Osteocyte (in vitro differentiated cells): ENCODE measurements at regions not wholly inside any gene's neighbourhood (a gene's known extent, or its start where the extent isn't known, plus 50 kb on each side); places are given as distances from the start of the nearest gene placed in this dataset.

Source experiments
- DNase-seq: peaks from one replicate; pipeline ENCODE4 v3.0.0; 2021; ENCODE audit warnings: mixed read lengths; ENCODE audit not compliant: unreplicated experiment; ENCODE audit errors: extremely low spot score
- H3K27ac Mint-ChIP-seq: one replicate; pipeline ENCODE4 v1.8.0; 2021; ENCODE audit warnings: mild to moderate bottlenecking, mixed read lengths; ENCODE audit not compliant: unreplicated experiment
- H3K27me3 Mint-ChIP-seq: one replicate; pipeline ENCODE4 v1.8.0; 2021; ENCODE audit warnings: mixed read lengths; ENCODE audit not compliant: unreplicated experiment
- H3K36me3 Mint-ChIP-seq: one replicate; pipeline ENCODE4 v1.8.0; 2021; ENCODE audit warnings: mixed read lengths; ENCODE audit not compliant: unreplicated experiment
- H3K4me1 Mint-ChIP-seq: one replicate; pipeline ENCODE4 v1.8.0; 2021; ENCODE audit warnings: mixed read lengths; ENCODE audit not compliant: unreplicated experiment
- H3K4me3 Mint-ChIP-seq: one replicate; pipeline ENCODE4 v1.8.0; 2021; ENCODE audit warnings: mild to moderate bottlenecking, moderate library complexity, mixed read lengths; ENCODE audit not compliant: unreplicated experiment
- H3K9me3 Mint-ChIP-seq: one replicate; pipeline ENCODE4 v1.8.0; 2021; ENCODE audit warnings: mixed read lengths; ENCODE audit not compliant: unreplicated experiment
- CTCF ChIP-seq: fragments of 200-600 bp; sonication (generic); IDR thresholded peaks from 2 replicates; pipeline ENCODE4 v1.5.0; 2021; ENCODE audit warnings: antibody characterized with exemption, mild to moderate bottlenecking, moderate library complexity

GRCh38 chr7:86202833-86203232, 440.9 kb upstream of the GRM3 start:
- H3K4me1 Mint-ChIP-seq = no peaks in the 10 kb centered on the region
- H3K9me3 Mint-ChIP-seq = peaks cover 4% of the 10 kb centered on the region
- H3K4me3 Mint-ChIP-seq = no peak overlapping the region
- no peaks in the 10 kb centered on the region for H3K36me3 Mint-ChIP-seq
- no peak for DNase-seq
- TF ChIP-seq CTCF = no peak
- no peaks in the 10 kb centered on the region for H3K27me3 Mint-ChIP-seq
- no peak overlapping the region for H3K27ac Mint-ChIP-seq

GRCh38 chr7:86201767-86202166, 441.9 kb upstream of the GRM3 start:
- DNase-seq = no peak
- H3K9me3 Mint-ChIP-seq = peaks cover 4% of the 10 kb centered on the region
- no peak overlapping the region for H3K27ac Mint-ChIP-seq
- no peaks in the 10 kb centered on the region for H3K4me1 Mint-ChIP-seq
- no peak for TF ChIP-seq CTCF
- H3K27me3 Mint-ChIP-seq = no peaks in the 10 kb centered on the region
- no peak overlapping the region for H3K4me3 Mint-ChIP-seq
- no peaks in the 10 kb centered on the region for H3K36me3 Mint-ChIP-seq

- no peaks in the 10 kb centered on the region for H3K36me3 Mint-ChIP-seq
- peaks cover 13% of the 10 kb centered on the region for H3K9me3 Mint-ChIP-seq
Measured at GRCh38 chr7:86199881-86200614, 443.7 kb upstream of the GRM3 start.

GRCh38 chr7:86190351-86190750, 453.4 kb upstream of the GRM3 start:
- Mint-ChIP-seq H3K27ac (no peak overlapping the region), H3K4me3 (no peak overlapping the region), H3K36me3 (no peaks in the 10 kb centered on the region), H3K27me3 (peaks cover 5% of the 10 kb centered on the region), H3K9me3 (peaks cover under 1% of the 10 kb centered on the region), H3K4me1 (no peaks in the 10 kb centered on the region)
- no peak for DNase-seq
- no peak for TF ChIP-seq CTCF

More at GRCh38 chr7:86199881-86200614, 443.7 kb upstream of the GRM3 start:
- H3K27ac Mint-ChIP-seq = no peak overlapping the region
- H3K27me3 Mint-ChIP-seq = no peaks in the 10 kb centered on the region
- TF ChIP-seq CTCF = no peak
- H3K4me3 Mint-ChIP-seq = no peak overlapping the region
- H3K4me1 Mint-ChIP-seq = no peaks in the 10 kb centered on the region
- no peak for DNase-seq

GRCh38 chr7:86181474-86181873, 462.2 kb upstream of the GRM3 start:
- H3K27ac Mint-ChIP-seq = no peak overlapping the region
- H3K36me3 Mint-ChIP-seq = no peaks in the 10 kb centered on the region

More at GRCh38 chr7:86181474-86181873, 462.2 kb upstream of the GRM3 start:
- Mint-ChIP-seq H3K4me1 (no peaks in the 10 kb centered on the region), H3K9me3 (no peaks in the 10 kb centered on the region), H3K27me3 (peaks cover 5% of the 10 kb centered on the region), H3K4me3 (no peak overlapping the region)
- DNase-seq = no peak
- no peak for TF ChIP-seq CTCF
